Islet of Langerhans (tissue), 1 donor: ENCODE measurements at regions not wholly inside any gene's neighbourhood (a gene's known extent, or its start where the extent isn't known, plus 50 kb on each side); places are given as distances from the start of the nearest gene placed in this dataset.

Experiments used
- FAIRE-seq: peaks from one replicate; lab custom pipeline; 2011; peaks lifted over from hg19 to GRCh38; lab: Jason Lieb, UNC

DNA sequence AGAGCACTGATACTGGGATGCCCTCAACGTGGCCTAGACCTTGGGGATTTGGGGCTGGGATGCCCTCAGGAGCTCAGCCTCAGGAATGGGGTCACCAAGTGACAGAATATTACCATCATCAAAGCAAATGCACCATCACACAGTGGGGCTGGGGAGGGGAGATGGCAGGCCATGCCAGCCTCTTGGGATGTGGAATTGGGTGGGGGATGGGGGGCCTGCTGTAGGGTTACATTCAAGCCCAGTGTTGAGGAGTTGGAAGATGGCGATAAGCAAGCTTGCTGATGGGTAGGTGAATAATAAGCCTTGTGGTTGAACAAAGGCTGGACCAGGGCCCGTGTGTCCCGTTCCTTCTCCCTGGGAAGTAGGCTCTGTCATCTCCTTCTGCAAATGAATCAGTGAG lies 69.1 kb upstream of the GPR12 start:
- no peak for FAIRE-seq

DNA sequence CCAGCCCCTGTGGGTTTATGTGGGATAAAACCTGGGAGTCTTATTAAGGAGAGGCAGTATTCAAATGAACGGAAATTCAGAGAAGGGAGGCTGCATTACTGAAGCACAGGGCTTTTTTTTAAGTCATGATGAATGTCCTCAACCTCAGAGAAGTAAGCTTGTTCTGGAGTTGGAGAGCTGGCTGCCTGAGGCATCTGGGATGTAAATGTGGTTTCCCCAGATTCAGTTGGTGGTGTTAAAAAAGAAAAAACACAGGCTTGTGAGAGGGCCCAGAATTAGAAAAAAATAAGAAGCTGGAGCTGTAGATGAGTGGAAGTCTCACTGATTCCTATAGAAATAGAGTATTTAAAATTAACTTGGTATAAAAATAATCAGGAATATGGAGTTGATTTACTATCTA lies 64.0 kb upstream of the GPR12 start:
- FAIRE-seq, result no peak

DNA sequence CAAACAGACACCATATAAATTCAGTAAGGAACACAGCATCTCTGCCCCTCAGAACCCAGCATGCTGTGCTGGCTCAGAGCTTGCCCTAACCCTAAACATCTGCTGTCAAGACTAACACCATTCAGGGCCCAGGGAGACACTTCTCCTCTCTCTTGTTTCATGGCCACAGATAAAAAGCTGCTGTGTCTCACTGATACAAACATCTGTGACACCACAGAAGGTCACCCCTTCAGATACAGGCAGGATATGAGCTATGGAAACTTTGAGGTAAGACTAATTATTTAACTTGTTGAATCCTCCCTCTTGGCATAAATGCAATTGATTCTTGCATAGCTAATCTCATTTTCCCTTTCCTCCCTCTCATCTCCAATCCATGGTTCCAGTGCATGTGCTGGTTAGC lies 61.6 kb upstream of the GPR12 start:
- no peak for FAIRE-seq

DNA sequence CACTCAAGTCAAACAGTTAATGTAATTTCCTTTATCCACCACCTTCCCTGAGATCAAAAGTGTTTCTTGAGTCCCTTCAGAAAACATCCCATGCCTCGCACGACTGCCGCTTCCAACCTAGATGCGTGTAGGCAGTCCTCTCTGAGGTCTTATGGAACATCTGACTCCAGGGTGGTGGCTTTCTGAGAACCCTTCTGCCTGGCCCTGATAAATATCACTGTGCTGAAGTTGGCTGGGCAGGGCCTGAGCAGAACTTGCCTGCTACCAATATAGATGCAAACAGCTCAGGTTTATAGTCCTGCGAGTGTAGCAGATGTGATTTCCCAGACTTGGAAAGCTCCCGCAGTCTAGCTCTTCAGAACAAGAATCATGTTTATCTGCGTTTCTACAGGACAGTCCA lies 61.1 kb upstream of the GPR12 start:
- FAIRE-seq, result no peak

DNA sequence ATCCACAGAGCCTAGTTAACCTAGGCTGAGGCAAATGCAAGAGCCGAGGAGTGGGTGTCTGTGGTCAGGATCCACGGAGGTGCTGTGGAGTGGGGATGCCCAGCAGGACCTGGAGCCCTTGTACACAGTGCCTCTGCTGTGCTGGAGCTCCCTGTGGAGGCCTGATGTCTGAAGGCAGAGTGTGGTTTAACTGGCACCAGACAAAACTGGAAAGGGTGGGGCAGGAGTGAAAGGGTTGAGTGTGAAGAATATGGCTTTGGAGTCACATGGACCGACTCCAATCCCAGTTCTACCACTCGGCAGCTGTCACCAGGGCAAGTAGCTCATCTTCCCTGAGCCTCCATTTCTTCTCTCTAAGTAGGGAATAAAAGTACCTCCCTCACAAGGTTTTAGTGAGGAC lies 60.3 kb upstream of the GPR12 start:
- FAIRE-seq, result no peak

DNA sequence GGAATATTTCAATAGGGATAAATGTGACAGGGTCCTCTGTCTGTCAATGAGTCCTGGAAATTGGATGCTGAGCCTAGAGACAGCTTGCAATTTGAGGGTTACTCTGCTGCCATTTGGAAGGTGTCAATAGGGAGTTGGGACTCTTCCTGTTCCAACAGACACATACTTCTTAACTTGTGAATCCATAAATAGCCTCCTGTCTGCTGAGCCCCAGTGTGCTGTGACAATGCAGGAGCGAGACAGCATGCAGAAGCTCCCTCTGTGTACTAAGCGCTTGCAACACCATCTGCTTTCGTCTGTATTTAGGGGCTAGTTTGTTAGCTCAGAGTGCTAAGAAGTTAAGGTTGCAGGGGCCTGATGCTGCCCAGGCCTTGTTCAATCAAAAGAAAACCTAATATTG lies 58.5 kb upstream of the GPR12 start:
- no peak for FAIRE-seq

DNA sequence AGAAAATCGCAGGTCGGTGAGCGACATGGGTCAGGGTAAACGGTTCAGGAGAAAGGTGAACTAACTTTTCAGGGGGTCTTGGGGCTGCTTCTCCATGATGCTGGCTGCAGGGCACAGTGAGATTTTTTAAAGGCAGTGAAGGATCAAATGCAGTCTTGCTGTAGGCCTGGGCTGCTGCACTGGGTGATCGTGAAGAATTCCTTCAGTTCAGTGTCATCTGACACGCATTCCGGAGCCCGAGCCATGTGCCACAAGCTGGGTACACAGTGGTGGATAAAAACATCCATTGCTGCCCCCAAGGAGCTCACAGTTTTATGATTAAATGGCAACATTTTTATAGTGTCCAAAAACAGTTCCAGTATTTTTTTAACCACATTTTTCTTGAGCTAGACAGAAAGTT lies 56.3 kb upstream of the GPR12 start:
- FAIRE-seq, result no peak

DNA sequence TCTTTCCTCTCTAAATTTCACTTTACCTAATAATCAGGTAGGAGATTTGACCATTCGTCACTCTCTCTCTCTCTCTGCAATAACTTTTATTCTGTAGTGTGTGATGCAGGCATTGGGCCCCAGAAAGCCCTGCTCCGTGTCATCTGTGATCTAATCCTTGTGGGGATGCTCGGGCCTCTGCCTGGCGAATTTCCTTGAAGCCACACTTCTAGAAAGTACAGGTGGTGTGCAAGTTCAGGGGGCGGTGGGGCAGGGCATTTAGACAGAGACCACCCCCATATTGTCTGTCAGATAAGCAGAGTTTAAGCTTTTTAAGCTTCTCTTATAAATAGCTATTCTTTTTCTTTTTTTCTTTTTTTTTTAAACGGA lies 53.4 kb upstream of the GPR12 start:
- no peak for FAIRE-seq

DNA sequence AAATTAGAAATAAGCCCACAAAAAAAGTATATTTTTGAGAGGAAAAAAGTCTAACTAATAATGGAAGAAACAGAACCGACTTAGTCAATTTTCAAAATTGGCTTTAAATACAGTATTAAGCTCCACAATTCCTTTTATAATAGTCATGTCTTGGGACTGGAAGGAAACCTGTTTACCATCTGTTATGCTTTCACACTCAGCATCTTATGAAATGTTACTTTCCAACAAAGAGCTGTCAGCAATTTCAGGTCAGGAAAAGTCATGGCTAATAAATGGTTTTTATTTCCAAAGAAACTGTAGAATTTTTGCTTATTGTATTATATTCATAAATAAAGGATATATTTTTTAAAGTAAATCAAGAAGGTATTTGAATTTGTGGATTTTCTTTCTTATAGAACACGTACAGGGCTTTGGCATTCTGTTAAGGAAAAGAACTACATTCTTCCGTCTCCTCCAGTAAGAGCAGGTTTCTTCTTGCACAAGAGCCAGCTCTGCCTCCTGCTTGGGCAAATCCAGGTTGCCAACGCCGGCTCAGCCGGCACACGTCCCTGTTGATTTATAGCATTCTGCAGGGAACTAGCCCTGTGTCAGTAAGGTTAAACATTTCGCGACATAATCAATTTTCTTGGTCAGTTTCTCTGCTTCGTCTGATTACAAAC lies 52.9 kb upstream of the GPR12 start:
- FAIRE-seq, result no peak

DNA sequence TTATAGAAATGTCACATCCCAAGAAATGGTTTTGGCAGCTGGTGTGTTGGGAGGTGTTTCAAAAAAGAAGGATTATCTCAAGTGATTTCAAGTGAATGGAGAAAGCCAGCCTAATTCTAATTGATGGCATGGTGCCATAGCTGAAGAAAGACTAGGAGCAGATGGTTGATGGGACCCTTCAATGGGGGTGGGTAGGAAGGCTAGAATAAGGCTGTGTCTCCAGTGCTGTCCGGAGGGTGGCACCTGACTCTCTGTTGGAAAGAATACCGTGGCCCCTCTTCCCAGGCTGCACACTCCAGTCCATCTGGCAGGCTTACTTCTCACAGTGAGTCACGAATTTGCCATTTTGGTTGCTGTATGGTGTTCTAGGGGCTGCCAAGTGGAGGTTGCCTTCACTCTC lies 51.0 kb upstream of the GPR12 start:
- FAIRE-seq, result no peak
